Muscle of leg (tissue), 3 donors: ENCODE measurements at regions not wholly inside any gene's neighbourhood (a gene's known extent, or its start where the extent isn't known, plus 50 kb on each side); places are given as distances from the start of the nearest gene placed in this dataset.
A peak's percentile ranks its signal among the peaks of the same experiment; 100 is the strongest.
"Not testable (repeated sequence)": the region's sequence is repeated elsewhere in the genome, so short reads cannot be mapped to it uniquely, and the experiment has no call there.

ENCODE experiments used
- DNase-seq: peaks from one replicate; pipeline ENCODE4 v3.0.0; 2013
- H3K27ac ChIP-seq: one replicate; pipeline ENCODE4 v1.5.1; 2013; ENCODE audit warnings: mild to moderate bottlenecking, low read length, control low read depth
- H3K27me3 ChIP-seq: one replicate; pipeline ENCODE4 v1.6.1; 2013; ENCODE audit warnings: low read length; ENCODE audit not compliant: control insufficient read depth, insufficient read depth
- H3K36me3 ChIP-seq: one replicate; pipeline ENCODE4 v1.6.1; 2013; ENCODE audit warnings: low read length; ENCODE audit not compliant: control insufficient read depth, insufficient read depth
- H3K4me1 ChIP-seq: one replicate; pipeline ENCODE4 v1.6.1; 2013; ENCODE audit warnings: low read length; ENCODE audit not compliant: control insufficient read depth, insufficient read depth
- H3K4me3 ChIP-seq: one replicate; pipeline ENCODE4 v1.5.1; 2013; ENCODE audit warnings: low read length, control low read depth
- H3K9me3 ChIP-seq: replicated peaks from 2 replicates; pipeline ENCODE4 v1.6.1; 2013; ENCODE audit warnings: low read depth, low read length; ENCODE audit not compliant: control insufficient read depth
- WGBS: methylation state at CpG from one replicate; pipeline ENCODE4 v1.1.5; 2013; ENCODE audit warnings: missing lambda C conversion rate; ENCODE audit not compliant: insufficient coverage; 5-methylcytosine and 5-hydroxymethylcytosine counted together

- Histone ChIP-seq H3K36me3 (no peaks in the 10 kb centered on the region), H3K9me3 (no peaks in the 10 kb centered on the region), H3K4me3 (no peak overlapping the region), H3K27ac (no peak overlapping the region), H3K4me1 (peaks cover 4% of the 10 kb centered on the region), H3K27me3 (no peaks in the 10 kb centered on the region)
- 100% methylated on average over 1 of the region's 6 CpGs for WGBS
- no peak for DNase-seq
These were observed 210.6 kb upstream of the ATP10A start for GRCh38 chr15:26073430-26074333.

DNA sequence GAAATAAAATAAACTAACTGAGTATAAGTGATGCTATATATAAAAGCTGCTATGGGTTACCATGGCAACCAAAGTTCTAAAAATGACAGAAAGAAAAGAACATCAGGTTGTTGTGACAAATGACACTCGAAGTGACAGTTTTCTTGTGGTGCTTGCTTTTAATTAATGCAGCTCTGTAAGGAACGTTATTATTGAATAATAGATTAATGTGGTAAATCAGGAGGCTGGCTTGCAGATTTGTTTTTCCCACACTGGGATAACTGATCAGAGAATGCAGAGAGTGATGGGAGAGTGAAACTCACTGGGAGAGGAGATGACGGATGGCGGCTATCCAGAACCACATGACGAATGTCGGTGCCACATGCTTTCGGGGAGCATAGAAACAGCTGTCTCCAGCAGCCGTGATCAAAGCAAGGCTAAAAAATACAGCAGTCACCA lies 207.0 kb upstream of the ATP10A start:
- no peaks in the 10 kb centered on the region for H3K27me3 ChIP-seq
- no peaks in the 10 kb centered on the region for H3K36me3 ChIP-seq
- 51% methylated on average over 6 of the region's 8 CpGs for WGBS
- no peak overlapping the region for H3K4me3 ChIP-seq
- peak; percentile 38 for DNase-seq
- peaks cover 4% of the 10 kb centered on the region for H3K4me1 ChIP-seq
- no peak overlapping the region for H3K27ac ChIP-seq
- no peaks in the 10 kb centered on the region for H3K9me3 ChIP-seq

GRCh38 chr15:26069231-26069641 lies 206.1 kb upstream of the ATP10A start:
- Histone ChIP-seq H3K4me3 (no peak overlapping the region), H3K36me3 (no peaks in the 10 kb centered on the region), H3K4me1 (peaks cover 4% of the 10 kb centered on the region), H3K9me3 (no peaks in the 10 kb centered on the region), H3K27me3 (no peaks in the 10 kb centered on the region), H3K27ac (no peak overlapping the region)
- WGBS = no CpG with 5 or more reads among the region's 1 CpG
- DNase-seq = no peak

GRCh38 chr15:26066896-26067295 lies 203.8 kb upstream of the ATP10A start:
- H3K27ac ChIP-seq = no peak overlapping the region
- peaks cover 4% of the 10 kb centered on the region for H3K4me1 ChIP-seq
- WGBS = no CpG with 5 or more reads among the region's 2 CpGs
- DNase-seq = no peak
- H3K36me3 ChIP-seq = no peaks in the 10 kb centered on the region
- H3K27me3 ChIP-seq = no peaks in the 10 kb centered on the region
- no peak overlapping the region for H3K4me3 ChIP-seq
- no peaks in the 10 kb centered on the region for H3K9me3 ChIP-seq

DNA sequence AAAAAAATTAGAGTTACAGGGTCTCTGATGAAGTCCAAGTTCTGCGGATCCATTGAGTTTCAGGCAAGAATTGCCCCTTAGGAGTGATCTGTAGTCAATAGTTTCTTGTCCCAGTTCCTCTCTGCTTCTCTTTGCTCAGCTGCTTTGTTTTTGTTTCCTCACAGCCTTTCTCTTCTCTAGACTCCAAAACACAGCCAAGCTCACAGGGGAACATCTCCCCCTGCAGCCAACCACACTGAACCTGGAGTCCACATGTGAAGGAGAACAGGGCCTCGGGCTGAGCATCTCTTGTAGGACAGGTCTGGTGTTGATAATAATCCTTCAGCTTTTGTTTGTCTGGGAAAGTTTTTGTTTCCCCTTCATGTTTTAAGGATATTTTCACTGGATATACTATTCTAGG lies 202.6 kb upstream of the ATP10A start:
- Histone ChIP-seq H3K4me3 (no peak overlapping the region), H3K36me3 (no peaks in the 10 kb centered on the region), H3K4me1 (peaks cover 2% of the 10 kb centered on the region), H3K27ac (no peak overlapping the region), H3K9me3 (no peaks in the 10 kb centered on the region), H3K27me3 (no peaks in the 10 kb centered on the region)
- 67% methylated on average over 1 of the region's 2 CpGs for WGBS
- no peak for DNase-seq

- no peak overlapping the region for H3K4me3 ChIP-seq
- no peaks in the 10 kb centered on the region for H3K27me3 ChIP-seq
- WGBS = 80% methylated on average over 1 of the region's 4 CpGs
- H3K36me3 ChIP-seq = no peaks in the 10 kb centered on the region
- H3K27ac ChIP-seq = no peak overlapping the region
- no peak for DNase-seq
- no peaks in the 10 kb centered on the region for H3K9me3 ChIP-seq
- H3K4me1 ChIP-seq = no peaks in the 10 kb centered on the region
These were observed 198.1 kb upstream of the ATP10A start for GRCh38 chr15:26061248-26061647.

GRCh38 chr15:26056766-26057165 lies 193.6 kb upstream of the ATP10A start:
- H3K36me3 ChIP-seq, H3K27ac ChIP-seq, H3K9me3 ChIP-seq, H3K4me3 ChIP-seq, DNase-seq, H3K4me1 ChIP-seq, H3K27me3 ChIP-seq: not testable (repeated sequence)
- WGBS = 91% methylated on average over 29 of the region's 29 CpGs

- H3K4me3 ChIP-seq = no peak overlapping the region
- no peaks in the 10 kb centered on the region for H3K27me3 ChIP-seq
- no peak overlapping the region for H3K27ac ChIP-seq
- H3K4me1 ChIP-seq = peaks cover 3% of the 10 kb centered on the region
- WGBS = 16% methylated on average over 9 of the region's 14 CpGs
- no peaks in the 10 kb centered on the region for H3K9me3 ChIP-seq
- peak; percentile 94 for DNase-seq
- H3K36me3 ChIP-seq = no peaks in the 10 kb centered on the region
These were observed 188.9 kb upstream of the ATP10A start for GRCh38 chr15:26051761-26052675.

DNA sequence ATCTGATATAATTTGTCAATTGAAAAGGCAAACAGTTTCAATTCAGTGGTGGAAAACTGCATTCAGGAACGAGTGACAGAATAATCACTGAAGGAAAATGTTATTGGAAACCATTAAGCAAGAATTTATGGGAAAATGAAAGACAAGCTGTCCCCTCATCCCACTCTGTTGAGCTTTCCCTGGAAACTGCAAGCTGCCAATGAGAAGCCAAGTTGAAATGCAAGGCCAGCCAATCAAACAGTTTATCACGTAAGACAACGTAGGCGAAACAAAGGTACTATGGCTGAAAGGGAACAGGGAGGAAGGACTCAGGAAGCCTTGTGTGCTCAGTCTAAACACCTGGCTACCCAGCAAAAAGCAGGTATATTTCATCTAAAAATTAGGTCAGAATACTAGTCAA lies 187.9 kb upstream of the ATP10A start:
- no peaks in the 10 kb centered on the region for H3K9me3 ChIP-seq
- 83% methylated on average over 1 of the region's 4 CpGs for WGBS
- DNase-seq = no peak
- H3K4me3 ChIP-seq = no peak overlapping the region
- peaks cover 3% of the 10 kb centered on the region for H3K4me1 ChIP-seq
- no peak overlapping the region for H3K27ac ChIP-seq
- no peaks in the 10 kb centered on the region for H3K27me3 ChIP-seq
- H3K36me3 ChIP-seq = no peaks in the 10 kb centered on the region
